ENCODE measurements at regions not wholly inside any gene's neighbourhood (a gene's known extent, or its start where the extent isn't known, plus 50 kb on each side); places are given as distances from the start of the nearest gene placed in this dataset.

- Histone ChIP-seq H3F3A (ENCODE audit: insufficient read depth, low read length) (no peaks in the 10 kb centered on the region), H3K27ac (ENCODE audit: low read depth, low read length, poor library complexity, severe bottlenecking) (no peak overlapping the region), H2AFZ (ENCODE audit: low read length) (no peak overlapping the region), H3K4me1 (ENCODE audit: insufficient read depth, low read length, severe bottlenecking) (no peaks in the 10 kb centered on the region), H3K9ac (ENCODE audit: low read length) (no peak overlapping the region), H3K27me3 (ENCODE audit: insufficient read depth, low read length) (no peaks in the 10 kb centered on the region), H3K4me2 (ENCODE audit: low read length) (no peak overlapping the region), H3K9me2 (ENCODE audit: low read depth, low read length) (no peaks in the 10 kb centered on the region), H4K20me1 (ENCODE audit: insufficient read depth, low read length) (no peaks in the 10 kb centered on the region), H3K79me2 (ENCODE audit: insufficient read depth, low read length) (no peaks in the 10 kb centered on the region), H3K9me3 (ENCODE audit: low read length) (no peaks in the 10 kb centered on the region), H3K36me3 (ENCODE audit: insufficient read depth, low read length) (no peaks in the 10 kb centered on the region), H3K4me3 (ENCODE audit: low read depth, low read length, poor library complexity, severe bottlenecking) (no peak overlapping the region)
- TF ChIP-seq CTCF (IDR thresholded peaks at IDR 0.05; ENCODE audit: low read length): no peak
- no peak for TF ChIP-seq EZH2 (IDR thresholded peaks at IDR 0.05; ENCODE audit: borderline replicate concordance, low read length)
Observed at GRCh38 chr1:83067954-83068353, 931.0 kb downstream of the TTLL7 start.

- Histone ChIP-seq H3K4me2 (ENCODE audit: low read length) (no peak overlapping the region), H3K79me2 (ENCODE audit: insufficient read depth, low read length) (no peaks in the 10 kb centered on the region), H3K4me1 (ENCODE audit: insufficient read depth, low read length, severe bottlenecking) (no peaks in the 10 kb centered on the region), H3K36me3 (ENCODE audit: insufficient read depth, low read length) (no peaks in the 10 kb centered on the region), H3K9me3 (ENCODE audit: low read length) (no peaks in the 10 kb centered on the region), H2AFZ (ENCODE audit: low read length) (no peak overlapping the region), H4K20me1 (ENCODE audit: insufficient read depth, low read length) (no peaks in the 10 kb centered on the region), H3K4me3 (ENCODE audit: low read depth, low read length, poor library complexity, severe bottlenecking) (no peak overlapping the region), H3K27me3 (ENCODE audit: insufficient read depth, low read length) (no peaks in the 10 kb centered on the region), H3K9me2 (ENCODE audit: low read depth, low read length) (no peaks in the 10 kb centered on the region), H3K27ac (ENCODE audit: low read depth, low read length, poor library complexity, severe bottlenecking) (no peak overlapping the region), H3K9ac (ENCODE audit: low read length) (no peak overlapping the region), H3F3A (ENCODE audit: insufficient read depth, low read length) (no peaks in the 10 kb centered on the region)
- no peak for TF ChIP-seq EZH2 (IDR thresholded peaks at IDR 0.05; ENCODE audit: borderline replicate concordance, low read length)
- no peak for TF ChIP-seq CTCF (IDR thresholded peaks at IDR 0.05; ENCODE audit: low read length)
Observed at GRCh38 chr1:83065952-83066727, 932.8 kb downstream of the TTLL7 start.

DNA sequence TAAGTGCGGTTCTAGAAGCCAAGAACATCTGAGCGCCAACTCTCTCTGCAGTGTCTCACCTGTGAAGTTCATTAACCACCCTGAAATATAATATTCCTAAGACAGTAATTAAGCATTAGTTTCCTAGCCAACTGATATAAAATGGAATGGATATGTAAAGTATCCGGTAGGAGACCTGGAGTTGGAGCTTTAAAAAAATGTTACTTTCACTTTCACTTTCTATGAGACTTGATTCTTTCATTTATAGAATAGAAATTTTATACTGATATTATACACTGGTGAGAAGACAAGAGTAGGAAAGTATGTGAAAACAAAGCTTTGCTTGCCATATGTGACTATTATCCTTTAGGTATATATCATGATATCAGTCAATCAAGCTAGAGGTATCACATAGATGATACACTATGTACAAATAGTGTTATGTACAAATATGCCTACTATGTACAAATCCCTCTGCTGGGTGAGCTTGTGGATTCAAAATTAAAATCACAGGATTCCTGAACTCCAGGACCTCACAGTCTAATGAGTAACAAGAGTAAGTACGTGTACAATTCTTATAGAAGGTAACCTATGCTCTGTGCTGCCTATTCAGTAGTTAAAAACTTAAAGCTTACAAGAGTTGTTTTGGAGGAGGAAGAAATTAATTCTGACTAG lies 934.2 kb downstream of the TTLL7 start:
- no peaks in the 10 kb centered on the region for H3K36me3 ChIP-seq (ENCODE audit: insufficient read depth, low read length)
- no peak overlapping the region for H2AFZ ChIP-seq (ENCODE audit: low read length)
- no peaks in the 10 kb centered on the region for H4K20me1 ChIP-seq (ENCODE audit: insufficient read depth, low read length)
- no peak overlapping the region for H3K4me2 ChIP-seq (ENCODE audit: low read length)
- H3K9me2 ChIP-seq (ENCODE audit: low read depth, low read length): no peaks in the 10 kb centered on the region
- H3K4me3 ChIP-seq (ENCODE audit: low read depth, low read length, poor library complexity, severe bottlenecking): no peak overlapping the region
- H3K27me3 ChIP-seq (ENCODE audit: insufficient read depth, low read length): no peaks in the 10 kb centered on the region
- no peak for TF ChIP-seq EZH2 (IDR thresholded peaks at IDR 0.05; ENCODE audit: borderline replicate concordance, low read length)
- no peak for TF ChIP-seq CTCF (IDR thresholded peaks at IDR 0.05; ENCODE audit: low read length)
- H3K27ac ChIP-seq (ENCODE audit: low read depth, low read length, poor library complexity, severe bottlenecking): no peak overlapping the region
- no peaks in the 10 kb centered on the region for H3K4me1 ChIP-seq (ENCODE audit: insufficient read depth, low read length, severe bottlenecking)
- H3K9me3 ChIP-seq (ENCODE audit: low read length): no peaks in the 10 kb centered on the region
- no peak overlapping the region for H3K9ac ChIP-seq (ENCODE audit: low read length)
- no peaks in the 10 kb centered on the region for H3F3A ChIP-seq (ENCODE audit: insufficient read depth, low read length)
- H3K79me2 ChIP-seq (ENCODE audit: insufficient read depth, low read length): no peaks in the 10 kb centered on the region
